Superior temporal gyrus (tissue), 1 donor: ENCODE measurements at regions not wholly inside any gene's neighbourhood (a gene's known extent, or its start where the extent isn't known, plus 50 kb on each side); places are given as distances from the start of the nearest gene placed in this dataset.
A peak's percentile ranks its signal among the peaks of the same experiment; 100 is the strongest.

Experiments
- DNase-seq: peaks from one replicate; pipeline ENCODE4 v3.0.0-alpha.2; 2016; ENCODE audit errors: extremely low spot score

DNA sequence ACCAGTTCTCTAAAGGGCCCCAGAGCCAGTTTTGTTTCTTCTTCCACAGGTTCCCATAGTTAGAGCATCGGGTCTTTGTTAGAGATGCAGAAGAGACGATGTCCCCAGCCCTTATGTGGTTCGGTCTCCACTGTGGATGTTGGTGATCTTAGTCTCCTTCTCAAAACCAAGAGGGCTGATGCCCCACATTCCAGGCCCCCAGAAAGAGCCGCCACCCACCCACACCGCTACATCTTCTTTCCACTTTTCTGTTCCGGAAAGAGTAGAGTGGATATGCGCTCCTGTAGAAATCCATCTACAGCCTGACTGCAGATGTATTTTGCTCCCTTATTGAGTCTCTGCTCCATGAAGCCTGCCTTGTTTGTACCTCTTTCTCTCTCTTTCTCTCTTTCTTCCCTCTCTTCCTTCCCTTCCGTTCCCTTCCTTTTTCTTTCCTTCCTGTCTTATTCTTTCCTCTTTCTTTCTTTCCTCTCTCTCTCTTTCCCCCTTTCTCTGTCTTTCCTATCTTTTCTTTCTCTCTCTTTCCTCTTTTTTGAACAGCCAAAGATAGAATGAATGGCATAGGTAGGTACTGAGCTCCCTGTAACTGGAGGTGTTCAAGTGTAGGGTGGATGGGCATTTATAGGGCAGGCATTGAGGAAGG, 224.3 kb downstream of the SEC14L1 start:
- no peak for DNase-seq

DNA sequence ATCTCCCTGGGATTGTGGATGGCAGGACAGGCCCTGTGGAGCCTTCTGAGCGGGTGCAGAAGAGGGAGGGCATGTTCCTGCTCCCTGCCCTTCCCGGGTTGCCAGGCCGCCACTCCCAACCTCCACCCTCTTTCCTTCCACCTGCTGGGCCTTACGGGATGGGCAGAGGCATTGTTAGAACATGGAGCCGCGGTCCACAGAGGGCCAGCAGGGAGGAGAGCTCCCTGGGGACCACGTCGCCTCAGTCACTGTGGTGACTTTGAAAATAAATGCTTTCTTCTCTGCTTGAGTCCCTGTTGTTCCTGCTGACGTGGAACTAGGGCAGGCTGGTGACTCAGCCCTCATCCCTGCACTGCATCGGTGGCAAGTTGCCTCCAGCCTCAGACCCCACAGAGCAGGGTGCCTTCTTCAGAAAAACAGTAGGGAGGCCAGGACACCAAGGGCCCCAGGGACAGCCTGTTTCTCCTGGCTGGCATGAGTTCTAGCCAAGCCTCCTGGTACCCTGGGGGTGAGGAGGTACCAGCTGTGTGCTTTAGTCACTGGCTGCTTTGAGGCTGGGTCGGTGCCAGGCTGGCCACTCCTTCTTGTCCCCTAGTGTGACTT, 224.9 kb downstream of the SEC14L1 start:
- DNase-seq, result no peak

DNA sequence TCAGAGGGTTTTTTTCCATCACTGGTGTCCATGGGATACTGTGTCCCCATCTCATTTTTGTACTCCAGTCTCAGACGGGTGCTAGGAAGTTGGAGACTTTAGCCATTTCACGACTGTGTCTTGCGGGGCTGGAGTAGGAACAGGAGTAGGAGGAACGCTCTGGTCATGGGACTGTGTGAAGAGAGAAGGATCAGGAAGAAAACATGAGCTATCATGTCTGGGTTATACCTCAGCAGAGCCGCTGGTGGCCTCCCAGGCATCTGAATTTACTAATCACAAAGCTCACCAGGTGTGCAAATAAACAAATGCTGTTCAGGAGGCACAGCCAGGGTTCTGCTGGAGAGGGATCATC, 225.4 kb downstream of the SEC14L1 start:
- no peak for DNase-seq

DNA sequence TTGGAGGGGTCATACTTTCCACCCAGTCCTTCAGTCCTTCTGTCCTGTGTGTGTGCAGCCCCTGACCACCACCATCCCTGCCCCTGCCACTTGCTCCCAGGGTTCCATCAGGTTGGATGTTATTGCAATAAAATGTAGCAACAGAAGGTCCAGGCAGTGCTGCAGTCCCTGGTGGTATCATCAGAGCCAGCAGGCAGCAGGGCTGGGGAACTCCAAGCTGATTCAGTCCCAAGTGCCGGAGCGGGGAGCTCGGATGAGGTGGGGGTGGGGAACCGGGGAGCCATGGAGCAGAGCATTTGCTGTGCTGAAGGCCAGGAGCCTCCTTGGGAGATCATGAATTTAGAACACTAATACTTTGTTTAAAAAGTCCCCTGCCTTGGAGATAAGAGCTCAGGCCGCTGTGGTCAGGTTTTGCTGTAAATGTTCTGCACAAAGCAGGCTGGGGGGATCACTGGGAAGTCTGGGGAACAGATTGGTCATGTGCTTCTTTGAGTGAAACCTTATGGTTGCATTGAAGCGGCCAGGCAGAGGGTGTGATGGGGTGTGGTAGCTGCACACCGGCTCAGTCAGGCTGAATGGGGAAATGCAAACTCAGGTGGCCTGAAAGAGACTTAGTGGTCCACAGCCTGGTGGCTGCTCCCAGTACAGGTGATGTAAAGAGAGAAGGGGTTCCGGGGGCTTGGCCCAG, 225.9 kb downstream of the SEC14L1 start:
- no peak for DNase-seq

DNA sequence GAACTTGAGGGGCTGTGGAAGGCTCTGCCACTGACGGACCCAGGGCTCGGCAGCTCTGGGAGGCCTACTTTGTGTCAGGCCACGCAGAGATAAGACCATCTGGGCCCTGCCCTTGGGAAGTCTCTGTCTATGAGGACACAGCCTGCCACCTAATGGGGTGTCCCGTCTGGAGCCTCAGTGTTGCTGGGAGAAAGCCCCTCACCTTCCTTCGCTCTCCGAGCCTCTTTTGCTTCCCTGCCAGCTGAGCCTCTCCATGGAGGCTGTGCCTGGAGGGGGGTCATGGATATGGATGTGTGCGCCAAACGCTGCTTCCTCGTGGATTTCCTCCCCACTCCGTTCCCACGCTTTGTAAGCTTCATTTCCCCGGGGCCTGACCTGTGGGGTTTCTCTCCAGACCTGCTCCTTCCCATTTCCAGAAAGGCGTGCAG, 228.8 kb downstream of the SEC14L1 start:
- no peak for DNase-seq

DNA sequence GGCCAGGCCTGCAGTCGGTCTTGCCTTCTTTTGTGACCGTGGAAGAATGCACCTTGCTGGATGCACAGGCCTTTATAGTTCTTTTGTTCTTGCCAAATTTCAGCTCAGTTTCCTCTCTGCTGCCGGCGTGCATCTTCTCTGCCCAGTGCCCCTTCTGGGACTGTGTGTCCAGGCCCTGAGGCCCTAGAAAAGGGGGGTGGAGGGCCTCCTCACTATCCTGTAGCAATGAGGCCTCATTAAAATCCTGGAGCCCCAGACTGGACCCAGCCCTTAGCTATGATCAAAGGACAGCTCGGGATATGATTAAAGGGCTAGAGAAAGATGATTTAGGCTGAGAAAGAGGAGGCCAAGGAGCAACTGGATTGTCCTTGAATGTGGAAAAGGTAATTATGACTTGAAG, 229.8 kb downstream of the SEC14L1 start:
- DNase-seq, result no peak

DNA sequence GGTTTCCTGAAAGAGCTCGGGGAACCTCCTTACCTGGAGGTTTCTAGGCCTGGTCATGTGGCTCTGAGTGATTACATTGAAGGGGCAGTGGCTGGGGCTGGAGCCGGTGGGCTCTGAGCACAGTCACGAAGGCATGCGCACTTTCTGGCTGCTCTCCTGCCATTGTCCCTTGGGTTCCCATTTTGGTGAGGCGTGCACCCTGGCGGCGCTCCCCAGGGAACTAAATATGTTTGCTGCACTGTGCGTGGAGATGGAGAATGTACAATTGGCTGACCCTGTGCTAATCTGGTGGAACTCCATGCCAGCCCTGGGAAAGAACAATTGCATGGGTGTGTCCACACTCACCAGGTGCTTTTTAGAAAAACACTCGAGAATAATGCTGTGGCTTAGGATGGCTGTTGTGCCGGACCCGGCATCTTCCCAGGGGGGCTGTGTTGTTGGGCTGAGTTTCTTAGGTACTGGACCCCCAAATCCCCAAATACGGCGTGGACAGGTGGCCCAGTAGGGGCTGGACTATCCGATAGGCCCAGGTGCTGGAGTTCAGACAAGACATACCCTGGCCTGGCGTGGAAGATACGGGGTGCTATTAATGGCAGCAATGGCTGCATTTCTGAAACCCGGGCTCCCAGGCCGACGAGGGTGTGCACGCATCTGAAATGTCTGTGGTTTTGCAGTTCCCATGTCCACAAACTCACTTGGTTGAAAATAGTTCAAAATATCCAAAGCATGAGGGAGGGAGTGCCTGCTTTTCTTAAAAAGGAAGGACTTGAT, 230.5 kb downstream of the SEC14L1 start:
- DNase-seq, result no peak

DNA sequence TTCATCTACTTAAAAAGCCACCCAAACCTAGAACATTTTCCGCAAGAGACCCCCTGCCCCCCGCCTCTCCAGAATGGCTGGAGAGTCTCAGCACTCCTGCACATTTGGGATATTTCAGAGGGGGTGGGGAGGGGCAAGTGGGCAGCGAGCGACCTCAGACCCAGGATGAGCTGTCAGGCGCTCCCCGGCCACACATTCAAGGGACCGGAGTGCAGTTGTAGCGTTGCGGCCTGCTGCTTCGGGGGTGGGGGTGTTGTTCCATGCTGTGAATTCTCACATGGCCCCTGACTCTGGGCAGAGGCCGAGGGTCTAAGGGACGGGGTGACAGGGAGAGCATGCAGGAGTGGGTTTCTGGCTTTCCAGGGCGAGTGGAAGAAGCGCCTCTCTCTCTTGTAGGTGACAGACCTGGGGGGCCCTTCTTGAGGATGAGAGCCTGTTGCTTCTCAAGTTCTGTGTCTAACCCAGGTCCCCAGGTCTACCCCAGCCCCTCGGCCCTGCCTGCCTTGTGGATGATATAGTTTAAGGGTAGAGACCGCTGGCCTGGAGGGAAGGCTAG, 231.2 kb downstream of the SEC14L1 start:
- DNase-seq, result no peak

DNA sequence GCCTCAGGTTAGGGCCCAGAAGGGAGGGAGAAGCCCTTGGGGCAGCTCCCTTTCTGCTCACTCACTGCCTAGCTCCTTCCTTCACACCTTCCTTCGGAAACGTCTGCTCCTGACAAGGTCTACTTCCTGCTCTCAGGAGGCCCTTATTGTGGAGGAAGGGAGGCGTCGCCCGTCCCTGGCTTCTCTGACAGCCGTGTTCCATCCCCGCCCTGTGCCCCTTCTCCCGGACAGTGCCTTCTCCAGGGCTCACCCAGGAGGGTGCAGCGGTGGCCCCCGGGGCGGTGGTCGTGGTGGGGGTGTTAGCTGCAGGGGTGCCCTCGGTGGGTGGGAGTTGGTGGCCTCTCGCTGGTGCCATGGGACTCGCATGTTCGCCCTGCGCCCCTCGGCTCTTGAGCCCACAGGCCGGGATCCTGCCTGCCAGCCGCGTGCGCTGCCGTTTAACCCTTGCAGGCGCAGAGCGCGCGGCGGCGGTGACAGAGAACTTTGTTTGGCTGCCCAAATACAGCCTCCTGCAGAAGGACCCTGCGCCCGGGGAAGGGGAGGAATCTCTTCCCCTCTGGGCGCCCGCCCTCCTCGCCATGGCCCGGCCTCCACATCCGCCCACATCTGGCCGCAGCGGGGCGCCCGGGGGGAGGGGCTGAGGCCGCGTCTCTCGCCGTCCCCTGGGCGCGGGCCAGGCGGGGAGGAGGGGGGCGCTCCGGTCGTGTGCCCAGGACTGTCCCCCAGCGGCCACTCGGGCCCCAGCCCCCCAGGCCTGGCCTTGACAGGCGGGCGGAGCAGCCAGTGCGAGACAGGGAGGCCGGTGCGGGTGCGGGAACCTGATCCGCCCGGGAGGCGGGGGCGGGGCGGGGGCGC, 231.9 kb downstream of the SEC14L1 start:
- DNase-seq, result no peak

DNA sequence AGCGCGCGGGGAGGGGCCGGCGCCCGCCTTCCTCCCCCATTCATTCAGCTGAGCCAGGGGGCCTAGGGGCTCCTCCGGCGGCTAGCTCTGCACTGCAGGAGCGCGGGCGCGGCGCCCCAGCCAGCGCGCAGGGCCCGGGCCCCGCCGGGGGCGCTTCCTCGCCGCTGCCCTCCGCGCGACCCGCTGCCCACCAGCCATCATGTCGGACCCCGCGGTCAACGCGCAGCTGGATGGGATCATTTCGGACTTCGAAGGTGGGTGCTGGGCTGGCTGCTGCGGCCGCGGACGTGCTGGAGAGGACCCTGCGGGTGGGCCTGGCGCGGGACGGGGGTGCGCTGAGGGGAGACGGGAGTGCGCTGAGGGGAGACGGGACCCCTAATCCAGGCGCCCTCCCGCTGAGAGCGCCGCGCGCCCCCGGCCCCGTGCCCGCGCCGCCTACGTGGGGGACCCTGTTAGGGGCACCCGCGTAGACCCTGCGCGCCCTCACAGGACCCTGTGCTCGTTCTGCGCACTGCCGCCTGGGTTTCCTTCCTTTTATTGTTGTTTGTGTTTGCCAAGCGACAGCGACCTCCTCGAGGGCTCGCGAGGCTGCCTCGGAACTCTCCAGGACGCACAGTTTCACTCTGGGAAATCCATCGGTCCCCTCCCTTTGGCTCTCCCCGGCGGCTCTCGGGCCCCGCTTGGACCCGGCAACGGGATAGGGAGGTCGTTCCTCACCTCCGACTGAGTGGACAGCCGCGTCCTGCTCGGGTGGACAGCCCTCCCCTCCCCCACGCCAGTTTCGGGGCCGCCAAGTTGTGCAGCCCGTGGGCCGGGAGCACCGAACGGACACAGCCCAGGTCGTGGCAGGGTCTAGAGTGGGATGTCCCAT, 232.8 kb downstream of the SEC14L1 start:
- no peak for DNase-seq

DNA sequence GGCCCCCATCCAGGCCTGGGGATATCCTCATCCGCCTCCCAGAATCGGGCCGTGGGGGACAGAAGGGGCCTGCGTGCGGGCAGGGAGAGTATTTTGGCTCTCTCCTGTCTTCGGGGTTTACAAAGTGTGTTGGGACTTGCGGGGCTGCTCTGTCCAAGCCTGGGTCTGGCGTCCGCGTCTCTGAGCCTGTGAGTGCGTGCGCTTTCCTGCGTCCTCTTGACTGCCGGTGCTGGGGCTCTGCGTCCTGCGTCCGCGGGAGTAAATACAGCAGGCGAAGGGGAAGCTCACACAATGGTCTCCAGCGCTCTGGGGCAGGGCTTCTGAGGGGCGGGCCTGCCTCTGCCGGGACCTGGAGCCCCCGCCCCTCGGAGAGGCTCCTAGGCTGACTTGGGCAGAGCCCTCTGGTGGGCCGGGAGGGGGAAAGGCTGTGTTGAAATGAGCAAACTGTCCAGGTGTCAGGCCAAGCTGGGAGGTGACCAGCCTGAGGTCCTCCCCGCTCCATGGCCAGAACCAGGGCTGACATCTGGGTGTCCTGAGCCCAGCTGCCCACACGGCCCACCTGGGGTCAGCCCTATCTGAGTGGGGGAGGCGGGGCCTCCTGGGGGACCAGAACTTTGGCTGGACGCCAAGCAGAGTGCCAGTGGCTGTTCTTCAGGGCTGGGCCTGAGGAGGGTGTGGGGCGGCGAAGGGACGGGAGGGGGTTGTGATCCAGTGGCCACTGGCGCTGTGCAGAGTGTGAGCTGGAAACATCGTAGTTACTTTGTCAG, 233.6 kb downstream of the SEC14L1 start:
- peak; percentile 50 for DNase-seq

DNA sequence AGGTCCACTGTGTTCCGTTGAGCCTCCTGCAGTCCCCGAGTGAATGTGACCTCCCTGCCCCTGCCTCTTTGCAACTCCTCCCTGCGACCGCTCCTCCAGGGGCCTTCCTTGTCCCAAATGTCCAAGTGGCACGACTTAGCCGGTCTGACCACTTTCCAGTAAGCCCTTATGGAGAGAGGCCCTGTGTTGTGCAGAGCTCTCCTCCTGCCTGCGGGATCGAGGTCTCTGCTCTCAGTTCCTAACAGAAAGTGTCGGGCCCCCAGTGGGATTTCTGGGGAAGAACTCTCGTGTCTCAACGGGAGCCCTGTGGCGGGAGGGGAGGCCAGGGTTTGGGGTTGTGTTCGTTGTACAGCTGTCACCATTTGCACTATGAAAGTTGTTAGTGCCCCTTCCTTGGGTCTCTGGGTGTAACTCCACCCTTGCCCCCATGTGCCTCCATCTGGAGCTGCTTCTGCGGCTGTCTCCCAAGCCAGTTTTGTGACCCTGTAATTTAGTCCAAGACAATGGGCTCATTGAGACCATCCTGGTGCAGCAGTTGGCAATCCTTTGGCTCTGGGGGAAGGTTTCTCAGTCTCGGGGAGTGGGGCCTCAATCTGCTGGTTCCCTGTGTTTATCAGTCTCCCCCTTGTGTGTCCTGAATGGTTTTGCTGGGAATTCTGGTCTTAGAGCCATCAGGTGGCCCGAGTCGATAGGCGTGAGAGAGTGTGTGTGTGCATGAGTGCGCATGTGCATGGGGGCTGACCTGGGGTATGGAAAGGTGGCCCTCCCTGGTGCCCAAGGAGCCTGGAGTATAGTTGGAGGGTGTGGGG, 234.5 kb downstream of the SEC14L1 start:
- no peak for DNase-seq

DNA sequence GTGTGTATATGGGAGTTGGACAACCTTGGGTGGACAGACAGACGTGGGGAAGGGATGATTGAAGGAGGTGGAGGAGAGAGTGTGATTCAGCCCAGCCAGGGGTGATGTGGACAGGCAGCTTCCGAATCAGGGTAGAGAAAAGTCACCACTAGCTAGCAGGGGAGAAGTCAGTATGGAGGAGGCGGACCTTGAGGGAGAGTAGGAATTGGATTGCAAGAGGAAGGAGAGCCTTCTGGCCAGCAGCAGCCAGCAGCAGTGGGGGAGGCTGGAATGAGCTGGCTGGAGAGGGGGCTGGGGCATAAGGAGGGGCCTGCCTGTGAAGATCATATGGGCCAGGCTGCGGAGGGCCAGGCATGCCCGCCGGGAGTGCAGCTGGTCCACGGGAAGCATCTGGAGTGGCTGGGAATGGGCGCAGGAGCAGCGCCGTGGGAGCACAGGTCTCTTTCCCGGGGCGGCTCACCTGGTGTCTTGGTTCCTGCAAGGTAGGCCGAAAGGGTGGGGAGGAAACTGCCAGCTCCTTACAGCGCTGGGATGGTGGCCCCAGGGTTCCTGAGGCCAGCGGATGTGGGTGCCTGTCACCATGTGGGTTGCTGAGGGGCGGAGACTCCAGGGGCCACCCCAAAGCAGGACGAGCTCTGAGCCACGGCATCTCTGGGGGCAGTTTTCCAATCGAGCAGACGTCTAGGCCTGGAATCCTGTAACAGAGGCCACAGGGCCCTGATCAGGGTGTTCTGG, 235.3 kb downstream of the SEC14L1 start:
- DNase-seq, result no peak

DNA sequence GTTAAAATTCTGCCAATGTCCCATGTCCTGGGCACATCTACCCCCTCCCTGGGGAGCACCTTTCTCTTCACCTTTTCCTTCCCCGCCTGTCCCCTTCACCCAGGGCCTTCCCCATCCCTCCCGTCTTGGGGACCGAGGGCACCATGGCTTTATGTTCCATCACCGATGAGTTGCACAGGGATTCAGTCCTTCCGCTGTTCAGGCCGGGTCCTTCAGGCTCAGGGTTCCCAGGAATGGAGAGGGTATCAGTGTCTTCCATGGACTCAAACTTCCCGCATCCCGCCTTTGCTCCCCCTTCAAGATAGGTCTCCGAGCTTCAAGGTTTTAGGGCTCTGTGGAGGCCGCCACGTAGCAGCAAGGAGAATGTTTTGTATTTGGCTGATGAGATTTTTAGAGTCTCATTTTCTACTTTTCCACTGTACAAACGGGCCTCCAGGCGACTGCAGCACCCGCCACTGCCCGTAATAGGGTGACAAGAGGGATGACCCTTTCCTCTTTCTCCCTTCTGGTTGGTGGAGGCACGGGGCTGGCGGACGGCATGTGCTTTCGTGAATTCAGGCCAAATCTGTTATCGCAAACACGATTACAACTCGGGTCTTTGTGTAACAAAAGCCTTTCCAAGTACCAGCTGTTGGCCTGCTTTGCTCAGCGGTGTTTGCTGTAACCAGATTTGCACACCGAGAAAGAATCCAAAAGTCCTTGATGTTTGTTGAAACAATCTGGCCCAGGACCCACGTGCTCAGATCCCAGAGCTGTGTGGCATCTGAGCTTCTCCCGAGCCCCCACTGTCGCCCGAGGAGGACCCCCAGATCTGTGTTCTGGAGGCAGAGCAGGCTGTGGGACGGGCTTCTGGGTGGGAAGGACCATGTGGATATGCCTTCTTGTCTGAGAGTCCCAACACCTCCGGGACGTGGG, 236.3 kb downstream of the SEC14L1 start:
- DNase-seq, result no peak

DNA sequence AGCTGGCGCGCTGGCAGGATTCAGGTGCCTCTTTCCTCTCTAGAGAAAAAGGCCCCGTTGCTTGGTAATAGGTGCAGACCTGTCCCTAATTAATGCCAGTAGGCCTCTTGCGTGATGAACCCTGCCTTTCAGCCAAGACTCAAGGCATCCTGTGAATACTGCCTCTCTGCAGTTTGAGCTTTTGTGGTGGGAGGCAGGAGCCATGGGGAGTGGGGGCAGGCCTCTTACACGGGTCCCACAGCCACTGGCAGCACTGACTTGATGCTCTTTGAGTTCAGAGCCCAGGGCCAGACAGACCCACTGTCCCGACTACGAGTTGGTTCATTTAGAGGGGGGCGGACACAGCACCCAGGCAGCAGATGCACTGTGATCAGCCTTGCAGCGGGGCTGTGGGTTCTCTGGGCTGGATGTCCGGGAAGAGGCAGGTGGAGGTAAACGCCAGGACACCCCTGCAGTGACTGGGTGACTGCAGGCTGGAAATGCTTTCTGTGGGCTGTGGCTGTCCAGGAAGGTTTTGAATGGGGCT, 237.0 kb downstream of the SEC14L1 start:
- DNase-seq, result no peak

DNA sequence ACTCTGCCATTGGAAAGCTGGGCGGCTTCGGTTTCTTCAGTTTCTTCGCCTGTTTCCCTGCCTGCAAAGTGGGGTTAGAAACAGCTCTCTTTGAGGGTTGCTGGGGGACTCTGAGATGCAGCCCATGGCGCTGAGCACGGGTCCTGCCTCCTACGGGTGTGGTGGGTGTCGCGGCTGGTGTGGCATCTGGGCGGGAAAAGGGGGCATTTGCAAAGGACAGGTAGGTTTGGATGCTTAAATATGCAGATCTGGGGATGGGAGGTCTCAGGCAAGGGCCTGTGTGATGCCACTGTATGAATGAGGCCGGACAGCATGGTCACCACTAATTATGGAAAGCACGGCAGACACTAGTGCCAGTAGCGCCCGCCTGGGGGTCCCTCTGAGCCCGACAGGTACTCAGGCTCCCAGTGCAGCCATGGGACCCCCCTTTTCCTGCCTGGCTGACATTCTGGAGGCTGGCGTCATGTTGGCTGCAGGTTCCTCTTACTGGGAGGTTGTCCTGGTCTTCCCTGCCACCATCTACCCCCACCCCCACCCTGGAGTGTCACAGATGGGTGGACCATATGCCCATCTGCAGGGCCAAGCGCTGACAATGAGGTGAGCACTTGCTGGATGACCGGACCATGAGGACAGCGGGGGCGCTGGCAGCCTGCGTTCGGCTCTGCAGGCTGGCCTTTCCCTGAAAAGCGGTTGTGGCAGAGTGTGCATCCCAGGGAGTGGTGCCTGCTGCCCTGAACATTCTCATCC, 237.7 kb downstream of the SEC14L1 start:
- DNase-seq, result no peak
